ENCODE measurements at regions not wholly inside any gene's neighbourhood (a gene's known extent, or its start where the extent isn't known, plus 50 kb on each side); places are given as distances from the start of the nearest gene placed in this dataset.

DNA sequence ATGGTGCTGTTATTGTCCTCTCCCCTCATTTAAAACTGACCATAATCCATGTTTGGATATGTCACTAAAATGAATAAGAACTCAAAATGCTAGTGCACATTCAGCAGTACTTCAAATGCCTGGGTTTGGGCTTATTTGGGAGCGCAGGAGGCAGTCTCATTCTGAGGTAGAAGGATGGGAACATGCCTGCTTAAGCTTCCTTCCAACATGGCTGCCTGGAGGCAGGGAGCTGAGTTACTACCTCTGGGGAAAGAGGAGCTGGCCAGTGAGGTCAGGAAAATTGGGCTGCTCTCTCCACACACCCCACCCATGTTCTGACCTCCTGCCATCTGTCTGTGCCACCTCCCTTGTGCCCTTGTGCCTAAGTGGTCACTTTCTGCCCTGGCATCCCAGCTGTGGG lies 85.7 kb downstream of the PTPRS start:
- TF ChIP-seq CTCF (IDR thresholded peaks at IDR 0.05), result no peak
- TF ChIP-seq EZH2 (IDR thresholded peaks at IDR 0.05; ENCODE audit: borderline replicate concordance, insufficient read depth, low read depth, low read length, poor library complexity, severe bottlenecking), result no peak
